A549 (cell line): ENCODE measurements at regions not wholly inside any gene's neighbourhood (a gene's known extent, or its start where the extent isn't known, plus 50 kb on each side); places are given as distances from the start of the nearest gene placed in this dataset.

Experiments used
- ATAC-seq, 2 experiments: fragments of 200-7000 bp in 1 of 2; fragments of >200 bp in 1 of 2; cut with Nextera tagmentation in 1 of 2; cut with Tn5 transposase in 1 of 2; 3 replicates each; pipeline versions ENCODE4 v1.8.0 to v1.9.1; 2018 to 2020; ENCODE audit warnings: mild to moderate bottlenecking in 1 of 2, moderate library complexity in 1 of 2
- CTCF ChIA-PET: fragments of 300-600 bp; sonication (Branson Sonifier 250); formaldehyde crosslinking; extraction: SDS; loops from one replicate; lab custom pipeline; 2021; ENCODE audit warnings: antibody characterized with exemption, inconsistent platforms; lab: Yijun Ruan, JAX
- POLR2A ChIA-PET: fragments of 350-600 bp; formaldehyde crosslinking; extraction: SDS; loops from one replicate; lab custom pipeline; 2021; ENCODE audit warnings: antibody characterized with exemption, inconsistent platforms; lab: Yijun Ruan, JAX
- DNase-seq, 2 experiments: peaks; one replicate each; pipeline versions ENCODE4 v3.0.0 to v3.0.0-alpha.2; 2011 to 2016; ENCODE audit warnings: low read depth in 1 of 2, low spot score in 1 of 2
- FAIRE-seq: peaks from 2 replicates; lab custom pipeline; 2011; peaks lifted over from hg19 to GRCh38; lab: Jason Lieb, UNC
- H3K27ac ChIP-seq, 2 experiments: fragments of >200 bp; sonication (Bioruptor Twin); formaldehyde crosslinking; 3 replicates each; pipeline ENCODE4 v1.5.1; 2016 to 2017
- H3K4me1 ChIP-seq: fragments of >200 bp; sonication (Bioruptor Twin); formaldehyde crosslinking; 3 replicates; pipeline ENCODE4 v1.6.1; 2016
- H3K4me2 ChIP-seq: fragments of >200 bp; sonication (Bioruptor Twin); formaldehyde crosslinking; 3 replicates; pipeline ENCODE4 v1.6.1; 2016
- H3K4me3 ChIP-seq: fragments of >200 bp; sonication (Bioruptor Twin); formaldehyde crosslinking; 3 replicates; pipeline ENCODE4 v1.5.1; 2016
- H3K9me3 ChIP-seq: fragments of >200 bp; sonication (Bioruptor Twin); formaldehyde crosslinking; 3 replicates; pipeline ENCODE4 v1.6.1; 2016
- CBX2 ChIP-seq: fragments of 200-600 bp; sonication (generic); IDR thresholded peaks from 2 replicates; pipeline ENCODE4 v1.6.1; 2016; ENCODE audit warnings: low read depth, mild to moderate bottlenecking, borderline replicate concordance
- CBX8 ChIP-seq: fragments of 200-600 bp; sonication (generic); IDR thresholded peaks from 2 replicates; pipeline ENCODE4 v1.6.1; 2016
- CEBPB ChIP-seq, 2 experiments: fragments of >200 bp in 1 of 2; sonication (Bioruptor Twin) in 1 of 2; formaldehyde crosslinking in 1 of 2; IDR thresholded peaks; 2 replicates each; pipeline ENCODE4 v1.6.1; 2012 to 2016
- EHF ChIP-seq: fragments of 250-450 bp; sonication (Bioruptor Pico); IDR thresholded peaks from 2 replicates; pipeline ENCODE4 v1.5.0; 2020; ENCODE audit warnings: mild to moderate bottlenecking
- EHMT2 ChIP-seq: fragments of 200-600 bp; sonication (generic); IDR thresholded peaks from 2 replicates; pipeline ENCODE4 v1.6.1; 2016; ENCODE audit warnings: antibody characterized with exemption, low read depth, mild to moderate bottlenecking, moderate library complexity
- EP300 ChIP-seq, 2 experiments: fragments of >200 bp; sonication (Bioruptor Twin); formaldehyde crosslinking; IDR thresholded peaks; 2 replicates in 1 of 2; 3 replicates in 1 of 2; pipeline ENCODE4 v1.6.1; 2016 to 2017
- HEYL ChIP-seq: fragments of 250-450 bp; sonication (Bioruptor Pico); IDR thresholded peaks from 2 replicates; pipeline ENCODE4 v1.8.0; 2021; ENCODE audit warnings: mild to moderate bottlenecking, moderate library complexity
- HOXA7 ChIP-seq: fragments of 250-450 bp; sonication (Bioruptor Pico); IDR thresholded peaks from 2 replicates; pipeline ENCODE4 v1.5.0; 2020; ENCODE audit warnings: mild to moderate bottlenecking, moderate library complexity
- HOXB5 ChIP-seq: fragments of 250-450 bp; sonication (Bioruptor Pico); IDR thresholded peaks from 2 replicates; pipeline ENCODE4 v1.5.0; 2020; ENCODE audit warnings: mild to moderate bottlenecking, moderate library complexity
- JUN ChIP-seq, 2 experiments: fragments of >200 bp; sonication (Bioruptor Twin); formaldehyde crosslinking; IDR thresholded peaks; 2 replicates in 1 of 2; 3 replicates in 1 of 2; pipeline ENCODE4 v1.6.1; 2016 to 2017
- KDM1A ChIP-seq: fragments of 200-600 bp; sonication (generic); IDR thresholded peaks from 2 replicates; pipeline ENCODE4 v1.6.1; 2016; ENCODE audit warnings: low read depth, mild to moderate bottlenecking
- KDM5A ChIP-seq: fragments of 200-600 bp; sonication (generic); IDR thresholded peaks from 2 replicates; pipeline ENCODE4 v1.6.1; 2016; ENCODE audit warnings: antibody characterized with exemption, mild to moderate bottlenecking
- MAFK ChIP-seq: fragments of 450-650 bp; IDR thresholded peaks from 2 replicates; pipeline ENCODE4 v1.6.1; 2014; ENCODE audit not compliant: partially characterized antibody
- MAZ ChIP-seq: fragments of 150-350 bp; IDR thresholded peaks from 2 replicates; pipeline ENCODE4 v1.6.1; 2014; ENCODE audit warnings: antibody characterized with exemption, low read depth, low read length, borderline replicate concordance
- MYC ChIP-seq: IDR thresholded peaks from 2 replicates; pipeline ENCODE4 v1.6.1; 2012; ENCODE audit warnings: mild to moderate bottlenecking, inconsistent platforms, low read length, improper control_type of control experiment, borderline replicate concordance
- RARB ChIP-seq: fragments of 250-450 bp; sonication (Bioruptor Pico); IDR thresholded peaks from 2 replicates; pipeline ENCODE4 v1.8.0; 2021; ENCODE audit warnings: mild to moderate bottlenecking, moderate library complexity
- RCOR1 ChIP-seq: fragments of 150-350 bp; IDR thresholded peaks from 2 replicates; pipeline ENCODE4 v1.6.1; 2014; ENCODE audit warnings: antibody characterized with exemption, low read length, low read depth
- RFX5 ChIP-seq: fragments of 450-650 bp; IDR thresholded peaks from 2 replicates; pipeline ENCODE4 v1.7.1; 2014; ENCODE audit warnings: antibody characterized with exemption, mild to moderate bottlenecking, moderate library complexity
- SMC3 ChIP-seq: fragments of >200 bp; sonication (Bioruptor Twin); formaldehyde crosslinking; IDR thresholded peaks from 3 replicates; pipeline ENCODE4 v1.6.1; 2018; ENCODE audit warnings: inconsistent platforms
- ZC3H11A ChIP-seq: fragments of 450-650 bp; IDR thresholded peaks from 2 replicates; pipeline ENCODE4 v1.6.1; 2014; ENCODE audit warnings: antibody characterized with exemption, mild to moderate bottlenecking
- ZSCAN20 ChIP-seq: fragments of 250-450 bp; sonication (Bioruptor Pico); IDR thresholded peaks from 2 replicates; pipeline ENCODE4 v1.8.0; 2022; ENCODE audit warnings: mild to moderate bottlenecking, moderate library complexity
- WGBS: methylation state at CpG from one replicate; pipeline ENCODE4 v1.1.6; 2017; ENCODE audit errors: missing lambda C conversion rate; 5-methylcytosine and 5-hydroxymethylcytosine counted together
- TF ChIP-seq, protein P1 (sequence below): fragments of 250-450 bp; sonication (Bioruptor Pico); IDR thresholded peaks from 2 replicates; pipeline ENCODE4 v1.5.0; 2021; ENCODE audit warnings: mild to moderate bottlenecking, moderate library complexity, borderline replicate concordance
- TF ChIP-seq, protein P2 (sequence below): fragments of >200 bp; sonication (Bioruptor Twin); formaldehyde crosslinking; IDR thresholded peaks from 3 replicates; pipeline ENCODE4 v1.6.1; 2016
- TF ChIP-seq, protein P3 (sequence below): IDR thresholded peaks from 2 replicates; pipeline ENCODE4 v1.6.1; 2012
- TF ChIP-seq, protein P4 (sequence below): IDR thresholded peaks from 2 replicates; pipeline ENCODE4 v1.6.1; 2012; ENCODE audit warnings: low read depth, borderline replicate concordance
- TF ChIP-seq, protein P5 (sequence below): fragments of 150-350 bp; IDR thresholded peaks from 2 replicates; pipeline ENCODE4 v1.6.1; 2014; ENCODE audit warnings: low read depth, mild to moderate bottlenecking, low read length
- TF ChIP-seq, protein P6 (sequence below): IDR thresholded peaks from 2 replicates; pipeline ENCODE4 v1.6.1; 2012

DNA sequence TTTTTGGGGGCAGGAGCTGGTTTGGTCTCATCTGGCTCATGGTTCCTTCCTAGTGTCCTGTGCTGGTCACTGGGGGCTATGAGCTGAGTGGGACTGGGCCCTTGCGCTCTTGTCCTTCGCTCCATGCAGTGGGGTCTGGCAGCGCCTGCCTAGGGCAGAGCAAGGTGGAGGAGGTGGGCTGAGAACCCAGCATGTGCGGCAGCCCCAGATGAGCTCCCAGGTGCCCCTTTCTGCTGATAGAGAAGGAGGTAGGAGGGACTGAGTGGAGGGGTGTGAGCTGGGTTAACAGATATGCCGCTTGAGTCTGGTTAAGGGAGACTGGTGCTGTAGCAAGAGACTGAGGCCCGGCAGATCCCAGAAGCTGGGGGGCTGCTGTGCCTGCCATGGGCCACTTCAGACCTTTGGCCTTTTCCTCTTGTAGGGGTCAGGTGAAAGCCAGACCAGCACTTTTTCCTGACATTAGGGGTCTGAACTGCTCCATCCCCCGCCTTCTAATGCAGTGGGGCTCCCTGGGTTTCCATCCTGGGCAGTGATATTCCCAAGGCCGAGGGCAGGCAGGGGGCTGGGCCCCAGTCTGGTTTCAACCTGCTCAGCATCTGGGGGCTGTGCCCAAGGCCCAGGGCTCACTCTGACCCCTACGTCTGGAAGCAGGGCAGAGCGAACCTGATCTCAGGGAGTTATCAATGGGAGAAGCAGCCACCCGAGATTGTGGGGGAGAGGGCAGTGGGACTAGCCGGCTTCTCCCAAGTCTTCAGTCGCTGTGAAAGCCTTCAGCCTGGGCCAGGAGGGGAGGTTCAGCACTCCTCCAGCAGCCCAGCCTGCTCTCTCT, 62.9 kb upstream of the PRR23C start:
- no peak for ATAC-seq
- POLR2A ChIA-PET, result no interaction called here
- TF ChIP-seq MAFK, result no peak
- TF ChIP-seq, protein P1, sequence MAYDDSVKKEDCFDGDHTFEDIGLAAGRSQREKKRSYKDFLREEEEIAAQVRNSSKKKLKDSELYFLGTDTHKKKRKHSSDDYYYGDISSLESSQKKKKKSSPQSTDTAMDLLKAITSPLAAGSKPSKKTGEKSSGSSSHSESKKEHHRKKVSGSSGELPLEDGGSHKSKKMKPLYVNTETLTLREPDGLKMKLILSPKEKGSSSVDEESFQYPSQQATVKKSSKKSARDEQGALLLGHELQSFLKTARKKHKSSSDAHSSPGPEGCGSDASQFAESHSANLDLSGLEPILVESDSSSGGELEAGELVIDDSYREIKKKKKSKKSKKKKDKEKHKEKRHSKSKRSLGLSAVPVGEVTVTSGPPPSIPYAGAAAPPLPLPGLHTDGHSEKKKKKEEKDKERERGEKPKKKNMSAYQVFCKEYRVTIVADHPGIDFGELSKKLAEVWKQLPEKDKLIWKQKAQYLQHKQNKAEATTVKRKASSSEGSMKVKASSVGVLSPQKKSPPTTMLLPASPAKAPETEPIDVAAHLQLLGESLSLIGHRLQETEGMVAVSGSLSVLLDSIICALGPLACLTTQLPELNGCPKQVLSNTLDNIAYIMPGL, result no peak
- no peak for TF ChIP-seq HOXB5 (CRISPR knock-in tag)
- TF ChIP-seq, protein P2, sequence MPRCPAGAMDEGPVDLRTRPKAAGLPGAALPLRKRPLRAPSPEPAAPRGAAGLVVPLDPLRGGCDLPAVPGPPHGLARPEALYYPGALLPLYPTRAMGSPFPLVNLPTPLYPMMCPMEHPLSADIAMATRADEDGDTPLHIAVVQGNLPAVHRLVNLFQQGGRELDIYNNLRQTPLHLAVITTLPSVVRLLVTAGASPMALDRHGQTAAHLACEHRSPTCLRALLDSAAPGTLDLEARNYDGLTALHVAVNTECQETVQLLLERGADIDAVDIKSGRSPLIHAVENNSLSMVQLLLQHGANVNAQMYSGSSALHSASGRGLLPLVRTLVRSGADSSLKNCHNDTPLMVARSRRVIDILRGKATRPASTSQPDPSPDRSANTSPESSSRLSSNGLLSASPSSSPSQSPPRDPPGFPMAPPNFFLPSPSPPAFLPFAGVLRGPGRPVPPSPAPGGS, result no peak
- no peak for TF ChIP-seq CBX8
- no peak for TF ChIP-seq EHF (CRISPR knock-in tag)
- TF ChIP-seq SMC3, result no peak
- TF ChIP-seq CBX2, result no peak
- no peak for TF ChIP-seq HEYL
- TF ChIP-seq RARB (CRISPR knock-in tag), result no peak
- TF ChIP-seq RCOR1, result no peak
- TF ChIP-seq MAZ, result no peak
- TF ChIP-seq, protein P3, sequence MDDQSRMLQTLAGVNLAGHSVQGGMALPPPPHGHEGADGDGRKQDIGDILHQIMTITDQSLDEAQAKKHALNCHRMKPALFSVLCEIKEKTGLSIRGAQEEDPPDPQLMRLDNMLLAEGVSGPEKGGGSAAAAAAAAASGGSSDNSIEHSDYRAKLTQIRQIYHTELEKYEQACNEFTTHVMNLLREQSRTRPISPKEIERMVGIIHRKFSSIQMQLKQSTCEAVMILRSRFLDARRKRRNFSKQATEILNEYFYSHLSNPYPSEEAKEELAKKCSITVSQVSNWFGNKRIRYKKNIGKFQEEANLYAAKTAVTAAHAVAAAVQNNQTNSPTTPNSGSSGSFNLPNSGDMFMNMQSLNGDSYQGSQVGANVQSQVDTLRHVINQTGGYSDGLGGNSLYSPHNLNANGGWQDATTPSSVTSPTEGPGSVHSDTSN, result no peak
- no peak for TF ChIP-seq KDM5A
- no peak for TF ChIP-seq RFX5
- no peak for TF ChIP-seq HOXA7 (CRISPR knock-in tag)
- no peak for TF ChIP-seq MYC
- no peak for TF ChIP-seq ZSCAN20 (CRISPR knock-in tag)
- TF ChIP-seq KDM1A, result no peak
- TF ChIP-seq, protein P4, sequence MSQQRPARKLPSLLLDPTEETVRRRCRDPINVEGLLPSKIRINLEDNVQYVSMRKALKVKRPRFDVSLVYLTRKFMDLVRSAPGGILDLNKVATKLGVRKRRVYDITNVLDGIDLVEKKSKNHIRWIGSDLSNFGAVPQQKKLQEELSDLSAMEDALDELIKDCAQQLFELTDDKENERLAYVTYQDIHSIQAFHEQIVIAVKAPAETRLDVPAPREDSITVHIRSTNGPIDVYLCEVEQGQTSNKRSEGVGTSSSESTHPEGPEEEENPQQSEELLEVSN, result no peak
- no peak for FAIRE-seq
- CTCF ChIA-PET, result interaction anchor here (2.4 kb wide), 1 partner anchor 221 kb away, joined by 13 read pairs; no protein-coding TSS in a partner anchor
- H3K4me1 ChIP-seq, result no peaks in the 10 kb centered on the region
- no peak overlapping the region for H3K27ac ChIP-seq
- H3K4me2 ChIP-seq, result no peak overlapping the region
- WGBS, result 79% methylated on average over 7 of the region's 13 CpGs
- H3K4me3 ChIP-seq, result no peak overlapping the region
- no peak for DNase-seq
- no peaks in the 10 kb centered on the region for H3K9me3 ChIP-seq

DNA sequence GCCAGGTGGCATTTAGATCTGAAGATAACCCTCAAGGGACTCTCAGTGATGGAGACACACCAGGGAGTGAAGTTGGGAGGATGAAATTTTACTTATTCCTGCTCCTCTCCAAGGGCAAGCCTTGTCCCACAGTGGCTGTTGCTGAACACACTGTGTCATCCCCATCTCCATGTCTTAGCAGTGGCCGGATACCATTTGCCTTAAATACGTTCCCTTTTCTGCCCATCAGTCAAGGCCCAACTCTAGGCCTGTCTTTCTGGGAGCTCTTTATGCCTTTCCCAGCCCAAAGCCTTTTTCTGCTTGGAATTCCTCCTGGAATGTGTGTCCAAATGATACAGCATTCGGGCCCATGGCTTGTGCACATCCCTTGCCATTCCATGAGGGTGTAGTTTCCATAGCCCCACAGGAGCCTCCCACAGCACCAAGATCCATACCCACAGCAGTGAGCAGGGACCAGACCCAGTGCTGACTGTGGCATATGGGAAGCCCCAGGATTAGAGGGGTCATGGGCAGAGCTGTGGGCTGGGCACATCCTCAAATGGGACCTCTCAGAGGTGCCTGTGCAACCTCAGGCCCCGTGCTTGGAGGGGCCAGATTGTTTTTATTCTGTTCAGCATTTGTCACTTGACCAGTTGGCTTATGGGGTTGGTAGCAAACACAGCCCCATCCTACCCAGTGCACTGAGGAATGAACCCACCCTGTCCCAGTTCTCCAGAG, 63.7 kb upstream of the PRR23C start:
- 73% methylated on average over 3 of the region's 4 CpGs for WGBS
- H3K4me2 ChIP-seq, result no peak overlapping the region
- H3K4me1 ChIP-seq, result no peaks in the 10 kb centered on the region
- FAIRE-seq (no peak), DNase-seq (no peak), ATAC-seq (no peak)
- no peak overlapping the region for H3K27ac ChIP-seq
- H3K4me3 ChIP-seq, result no peak overlapping the region
- POLR2A ChIA-PET, result no interaction called here
- H3K9me3 ChIP-seq, result no peaks in the 10 kb centered on the region
- CTCF ChIA-PET, result interaction anchor here (0.8 to 2.4 kb wide), 2 partner anchors 221 kb away, joined by 3 to 13 read pairs; no protein-coding TSS in a partner anchor
- TF ChIP-seq JUN (IDR thresholded peaks at IDR 0.05), result no peak
- TF ChIP-seq CEBPB (IDR thresholded peaks at IDR 0.05), result no peak
- no peak for TF ChIP-seq MYC
- TF ChIP-seq KDM1A, result no peak
- no peak for TF ChIP-seq ZC3H11A
- no peak for TF ChIP-seq EHMT2
- TF ChIP-seq, protein P5, sequence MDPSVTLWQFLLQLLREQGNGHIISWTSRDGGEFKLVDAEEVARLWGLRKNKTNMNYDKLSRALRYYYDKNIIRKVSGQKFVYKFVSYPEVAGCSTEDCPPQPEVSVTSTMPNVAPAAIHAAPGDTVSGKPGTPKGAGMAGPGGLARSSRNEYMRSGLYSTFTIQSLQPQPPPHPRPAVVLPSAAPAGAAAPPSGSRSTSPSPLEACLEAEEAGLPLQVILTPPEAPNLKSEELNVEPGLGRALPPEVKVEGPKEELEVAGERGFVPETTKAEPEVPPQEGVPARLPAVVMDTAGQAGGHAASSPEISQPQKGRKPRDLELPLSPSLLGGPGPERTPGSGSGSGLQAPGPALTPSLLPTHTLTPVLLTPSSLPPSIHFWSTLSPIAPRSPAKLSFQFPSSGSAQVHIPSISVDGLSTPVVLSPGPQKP, result no peak
- no peak for TF ChIP-seq EP300 (IDR thresholded peaks at IDR 0.05)
- TF ChIP-seq, protein P6, sequence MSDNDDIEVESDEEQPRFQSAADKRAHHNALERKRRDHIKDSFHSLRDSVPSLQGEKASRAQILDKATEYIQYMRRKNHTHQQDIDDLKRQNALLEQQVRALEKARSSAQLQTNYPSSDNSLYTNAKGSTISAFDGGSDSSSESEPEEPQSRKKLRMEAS, result no peak
- TF ChIP-seq, all 56 proteins: peak for 0
